ENCODE measurements at regions not wholly inside any gene's neighbourhood (a gene's known extent, or its start where the extent isn't known, plus 50 kb on each side); places are given as distances from the start of the nearest gene placed in this dataset.
"Not testable (repeated sequence)": the region's sequence is repeated elsewhere in the genome, so short reads cannot be mapped to it uniquely, and the experiment has no call there.

GRCh38 chr14:95597784-95598211 is 62.9 kb downstream of the GLRX5 start:
- intact Hi-C loops (cut with DNase I): no loop called here
- no peak for DNase-seq (ENCODE audit: low spot score)

GRCh38 chr14:95601650-95602049 is 66.8 kb downstream of the GLRX5 start:
- DNase-seq (ENCODE audit: low spot score): no peak
- intact Hi-C loops (cut with DNase I): no loop called here

GRCh38 chr14:95603415-95603814 is 68.6 kb downstream of the GLRX5 start:
- no peak for DNase-seq (ENCODE audit: low spot score)
- intact Hi-C loops (cut with DNase I): no loop called here

DNA sequence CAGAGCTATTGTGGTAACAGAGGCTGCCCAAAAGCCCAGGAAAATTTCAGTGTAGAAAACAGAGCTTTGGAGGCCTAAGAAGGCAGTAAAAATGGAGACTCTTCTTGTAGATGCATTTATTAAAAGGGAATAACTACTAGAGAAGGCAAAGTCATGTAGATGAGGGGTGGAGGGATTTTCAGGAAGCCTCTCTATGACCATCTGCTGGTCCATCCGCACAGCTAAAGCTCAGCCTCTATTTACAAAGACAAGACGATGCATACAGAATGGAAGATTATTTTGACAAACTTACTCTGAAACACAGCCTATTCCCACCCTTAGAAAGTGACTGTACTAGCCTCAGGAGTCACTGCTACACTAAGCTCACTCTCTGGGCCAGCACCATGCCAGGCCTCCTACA is 71.4 kb downstream of the GLRX5 start:
- DNase-seq (ENCODE audit: low spot score): no peak
- intact Hi-C loops (cut with DNase I): no loop called here

- no peak for DNase-seq (ENCODE audit: low spot score)
- intact Hi-C loops (cut with DNase I): no loop called here
Measured at GRCh38 chr14:95608637-95609235, 73.9 kb downstream of the GLRX5 start.

DNA sequence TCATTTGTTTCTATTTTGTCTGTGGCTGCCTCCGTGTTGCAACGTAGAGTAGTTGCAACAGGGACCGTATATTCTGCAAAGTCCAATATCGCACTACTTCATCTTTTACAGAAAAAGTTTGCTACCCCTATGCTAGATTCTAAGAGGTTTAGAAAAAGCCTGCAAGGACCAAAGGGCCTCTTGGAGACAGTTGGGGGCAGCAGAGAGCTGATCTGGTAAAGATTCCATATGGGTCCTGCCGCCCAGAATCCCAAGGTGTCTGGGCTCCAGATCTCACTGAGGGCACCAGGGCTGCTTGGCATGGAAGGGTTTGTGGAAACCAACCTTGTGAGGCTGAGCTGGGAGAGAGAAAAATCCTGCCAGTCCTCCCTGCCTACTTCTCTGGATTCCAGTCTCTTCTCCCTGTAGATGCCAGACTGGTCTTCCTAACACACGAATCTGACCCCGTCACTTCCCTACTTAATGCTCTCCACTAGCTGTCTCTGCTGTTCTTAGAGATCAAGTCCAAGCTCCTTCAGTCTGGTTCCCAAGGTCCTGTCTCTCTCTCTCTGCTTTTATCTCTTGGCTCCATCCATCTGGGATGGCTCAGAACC is 74.6 kb downstream of the GLRX5 start:
- intact Hi-C loops (cut with DNase I): no loop called here
- DNase-seq (ENCODE audit: low spot score): no peak

DNA sequence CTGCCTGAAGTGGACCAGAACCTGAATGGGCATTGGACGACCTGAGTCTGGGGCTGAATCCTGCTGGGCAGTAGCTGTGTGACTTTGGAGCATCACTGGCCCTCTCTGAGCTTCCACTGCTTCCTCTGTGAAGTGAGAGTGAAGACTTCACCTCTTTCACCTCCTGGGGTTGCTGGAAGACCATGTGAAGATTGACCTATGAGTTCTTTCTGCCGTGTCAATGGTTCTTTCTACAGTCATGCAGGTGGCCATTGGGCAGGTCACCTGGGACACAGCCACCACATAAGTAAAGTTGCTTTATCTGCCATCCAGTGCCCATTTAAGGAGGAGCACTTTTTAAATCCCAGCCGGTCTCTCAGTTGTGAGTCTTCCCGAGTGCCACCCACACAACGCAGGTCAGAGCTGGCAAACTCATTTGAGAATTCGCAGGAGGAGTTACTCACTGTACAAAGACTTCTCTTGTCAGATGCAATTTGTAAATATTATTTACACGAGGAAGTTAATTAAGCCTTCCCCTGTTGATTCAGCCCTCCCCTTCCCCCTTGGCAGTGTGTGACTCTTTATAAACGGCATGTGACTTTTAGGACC is 74.8 kb upstream of the TCL1B start:
- intact Hi-C loops (cut with DNase I): loop anchor here in 1 of 2 donors (10.0 kb wide), 1 partner anchor 457 kb away; the partner anchor contains the start of gene DICER1
- DNase-seq (ENCODE audit: low spot score): no peak

- intact Hi-C loops (cut with DNase I): loop anchor here in 1 of 2 donors (10.0 kb wide), 1 partner anchor 460 kb away; the partner anchor contains the start of gene DICER1
- no peak for DNase-seq (ENCODE audit: low spot score)
Measured at GRCh38 chr14:95614349-95614748, 71.9 kb upstream of the TCL1B start.

- DNase-seq (ENCODE audit: low spot score): no peak
- intact Hi-C loops (cut with DNase I): loop anchor here in 1 of 2 donors (10.0 kb wide), 1 partner anchor 462 kb away; the partner anchor contains the start of gene DICER1
Measured at GRCh38 chr14:95616745-95617144, 69.5 kb upstream of the TCL1B start.

- no peak for DNase-seq (ENCODE audit: low spot score)
- intact Hi-C loops (cut with DNase I): loop anchor here in 1 of 2 donors (10.0 kb wide), 1 partner anchor 465 kb away; the partner anchor contains the start of gene DICER1
Measured at GRCh38 chr14:95619785-95620417, 66.3 kb upstream of the TCL1B start.

DNA sequence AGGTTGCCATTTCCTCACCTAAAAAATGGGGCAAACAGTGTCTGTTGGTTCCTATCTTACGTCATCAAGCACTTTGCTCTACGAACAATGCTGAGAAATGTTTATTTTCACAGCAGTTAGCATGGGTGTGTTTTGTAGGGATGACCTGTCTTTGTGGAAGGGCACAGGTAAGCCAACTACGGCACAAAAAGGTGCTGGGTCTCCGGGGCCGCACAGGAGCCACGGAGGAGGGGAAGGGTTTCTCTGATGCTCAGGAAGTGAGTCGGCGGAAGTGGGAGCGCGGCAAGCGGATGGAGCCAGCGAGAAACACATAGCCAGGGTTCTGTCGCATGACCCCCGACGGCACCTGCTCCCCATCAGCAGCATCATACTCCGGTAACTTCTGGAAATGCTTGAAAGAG is 65.6 kb upstream of the TCL1B start:
- DNase-seq (ENCODE audit: low spot score): no peak
- intact Hi-C loops (cut with DNase I): no loop called here

GRCh38 chr14:95623195-95623594 is 63.0 kb upstream of the TCL1B start:
- no peak for DNase-seq (ENCODE audit: low spot score)
- intact Hi-C loops (cut with DNase I): no loop called here

DNA sequence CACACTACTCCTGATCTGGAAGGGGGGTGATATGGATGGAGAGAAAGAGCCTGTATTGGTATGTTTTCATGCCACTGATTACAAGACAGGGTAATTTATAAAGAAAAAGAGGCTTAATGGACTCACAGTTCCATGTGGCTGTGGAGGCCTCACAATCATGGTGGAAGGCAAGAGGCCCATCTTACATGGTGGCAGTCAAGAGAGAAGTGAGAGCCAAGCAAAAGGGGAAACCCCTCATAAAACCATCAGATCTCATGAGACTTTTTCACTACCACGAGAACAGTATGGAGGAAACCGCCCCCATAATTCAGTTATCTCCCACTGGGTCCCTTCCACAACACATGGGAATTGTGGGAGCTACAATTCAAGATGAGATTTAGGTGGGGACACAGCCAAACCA is 60.5 kb upstream of the TCL1B start:
- intact Hi-C loops (cut with DNase I): loop anchor here in 1 of 2 donors (1.0 kb wide), 1 partner anchor 28 kb away; no protein-coding TSS in a partner anchor
- not testable (repeated sequence) for DNase-seq (ENCODE audit: low spot score)

GRCh38 chr14:95635051-95635450 is 51.2 kb upstream of the TCL1B start:
- intact Hi-C loops (cut with DNase I): no loop called here
- DNase-seq (ENCODE audit: low spot score): no peak
